ENCODE measurements at regions not wholly inside any gene's neighbourhood (a gene's known extent, or its start where the extent isn't known, plus 50 kb on each side); places are given as distances from the start of the nearest gene placed in this dataset.

GRCh38 chr1:118504221-118504644 lies 319.2 kb upstream of the SPAG17 start:
- no peak overlapping the region for H3K4me3 ChIP-seq (ENCODE audit: low read depth, low read length)
- TF ChIP-seq CTCF (IDR thresholded peaks at IDR 0.05; ENCODE audit: low read depth, low read length, missing control alignments): no peak
- no peak for DNase-seq (ENCODE audit: low read depth)

GRCh38 chr1:118503752-118504151 lies 318.7 kb upstream of the SPAG17 start:
- TF ChIP-seq CTCF (IDR thresholded peaks at IDR 0.05; ENCODE audit: low read depth, low read length, missing control alignments): no peak
- no peak overlapping the region for H3K4me3 ChIP-seq (ENCODE audit: low read depth, low read length)
- DNase-seq (ENCODE audit: low read depth): no peak

- no peak for TF ChIP-seq CTCF (IDR thresholded peaks at IDR 0.05; ENCODE audit: low read depth, low read length, missing control alignments)
- no peak for DNase-seq (ENCODE audit: low read depth)
Observed at GRCh38 chr1:118494998-118495397, 310.0 kb upstream of the SPAG17 start.

GRCh38 chr1:118488787-118489186 lies 303.8 kb upstream of the SPAG17 start:
- DNase-seq (ENCODE audit: low read depth): no peak
- no peak for TF ChIP-seq CTCF (IDR thresholded peaks at IDR 0.05; ENCODE audit: low read depth, low read length, missing control alignments)
- no peak overlapping the region for H3K4me3 ChIP-seq (ENCODE audit: low read depth, low read length)

More at GRCh38 chr1:118494998-118495397, 310.0 kb upstream of the SPAG17 start:
- H3K4me3 ChIP-seq (ENCODE audit: low read depth, low read length): no peak overlapping the region

GRCh38 chr1:118487932-118488331 lies 302.9 kb upstream of the SPAG17 start:
- no peak for TF ChIP-seq CTCF (IDR thresholded peaks at IDR 0.05; ENCODE audit: low read depth, low read length, missing control alignments)
- no peak for DNase-seq (ENCODE audit: low read depth)
- no peak overlapping the region for H3K4me3 ChIP-seq (ENCODE audit: low read depth, low read length)

- no peak overlapping the region for H3K4me3 ChIP-seq (ENCODE audit: low read depth, low read length)
- no peak for TF ChIP-seq CTCF (IDR thresholded peaks at IDR 0.05; ENCODE audit: low read depth, low read length, missing control alignments)
- DNase-seq (ENCODE audit: low read depth): no peak
Observed at GRCh38 chr1:118487091-118487490, 302.1 kb upstream of the SPAG17 start.

- H3K4me3 ChIP-seq (ENCODE audit: low read depth, low read length): no peak overlapping the region
- no peak for TF ChIP-seq CTCF (IDR thresholded peaks at IDR 0.05; ENCODE audit: low read depth, low read length, missing control alignments)
- DNase-seq (ENCODE audit: low read depth): no peak
Observed at GRCh38 chr1:118486199-118486598, 301.2 kb upstream of the SPAG17 start.

Data from GM12864 (cell line).